ENCODE measurements at regions not wholly inside any gene's neighbourhood (a gene's known extent, or its start where the extent isn't known, plus 50 kb on each side); places are given as distances from the start of the nearest gene placed in this dataset.
"Not testable (repeated sequence)": the region's sequence is repeated elsewhere in the genome, so short reads cannot be mapped to it uniquely, and the experiment has no call there.

GRCh38 chr18:11470941-11471340 lies 138.5 kb upstream of the SLC35G4 start:
- 10% methylated on average over 6 of the region's 7 CpGs for WGBS (ENCODE audit: insufficient coverage)
- Histone ChIP-seq H3K4me1 (ENCODE audit: control insufficient read depth in 1 of 2, extremely low read depth in 1 of 2, insufficient read depth in 2 of 2, low read length in 2 of 2) (no peaks in the 10 kb centered on the region), H3K9me3 (no peaks in the 10 kb centered on the region), H3K27ac (ENCODE audit: low read length) (no peak overlapping the region), H3K27me3 (replicated peaks in 1 of 2; ENCODE audit: control insufficient read depth in 2 of 2, extremely low read depth in 1 of 2, insufficient read depth in 2 of 2, low read length in 1 of 2) (no peaks in the 10 kb centered on the region), H3K36me3 (ENCODE audit: control insufficient read depth in 2 of 2, extremely low read depth in 1 of 2, insufficient read depth in 1 of 2, low read length in 1 of 2) (no peaks in the 10 kb centered on the region), H3K4me3 (ENCODE audit: control insufficient read depth in 1 of 2, extremely low read depth in 1 of 2, low read length in 1 of 2) (no peak overlapping the region)
- DNase-seq (no peak), ATAC-seq (replicated peaks in 1 of 4) (no peak)
- no peak overlapping the region for H3K4me3 Mint-ChIP-seq
- POLR2A ChIA-PET = no interaction called here
- H3K27ac Mint-ChIP-seq = no peak overlapping the region
- CTCF ChIA-PET = no interaction called here
- H3K9me3 Mint-ChIP-seq = peaks cover 0 to 5% (median 2%) of the 10 kb centered on the region in 3 donors
- H3K4me1 Mint-ChIP-seq = no peaks in the 10 kb centered on the region
- no peaks in the 10 kb centered on the region for H3K27me3 Mint-ChIP-seq
- H3K36me3 Mint-ChIP-seq = no peaks in the 10 kb centered on the region

GRCh38 chr18:11468617-11469016 lies 140.8 kb upstream of the SLC35G4 start:
- Histone ChIP-seq H3K27me3 (replicated peaks in 1 of 2; ENCODE audit: control insufficient read depth in 2 of 2, extremely low read depth in 1 of 2, insufficient read depth in 2 of 2, low read length in 1 of 2) (no peaks in the 10 kb centered on the region), H3K36me3 (ENCODE audit: control insufficient read depth in 2 of 2, extremely low read depth in 1 of 2, insufficient read depth in 1 of 2, low read length in 1 of 2) (no peaks in the 10 kb centered on the region), H3K27ac (ENCODE audit: low read length) (no peak overlapping the region), H3K4me3 (ENCODE audit: control insufficient read depth in 1 of 2, extremely low read depth in 1 of 2, low read length in 1 of 2) (no peak overlapping the region), H3K9me3 (no peaks in the 10 kb centered on the region), H3K4me1 (ENCODE audit: control insufficient read depth in 1 of 2, extremely low read depth in 1 of 2, insufficient read depth in 2 of 2, low read length in 2 of 2) (no peaks in the 10 kb centered on the region)
- H3K27me3 Mint-ChIP-seq = no peaks in the 10 kb centered on the region
- DNase-seq (no peak), ATAC-seq (replicated peaks in 1 of 4) (no peak)
- H3K9me3 Mint-ChIP-seq = peaks cover 0 to 2% (median 0%) of the 10 kb centered on the region in 3 donors
- no peaks in the 10 kb centered on the region for H3K36me3 Mint-ChIP-seq
- ChIA-PET CTCF (no interaction called here), POLR2A (no interaction called here)
- WGBS (ENCODE audit: insufficient coverage) = 44% methylated on average over 1 of the region's 2 CpGs
- no peak overlapping the region for H3K4me3 Mint-ChIP-seq
- H3K4me1 Mint-ChIP-seq = no peaks in the 10 kb centered on the region
- no peak overlapping the region for H3K27ac Mint-ChIP-seq

- Histone ChIP-seq H3K27me3 (replicated peaks in 1 of 2; ENCODE audit: control insufficient read depth in 2 of 2, extremely low read depth in 1 of 2, insufficient read depth in 2 of 2, low read length in 1 of 2) (no peaks in the 10 kb centered on the region), H3K4me1 (ENCODE audit: control insufficient read depth in 1 of 2, extremely low read depth in 1 of 2, insufficient read depth in 2 of 2, low read length in 2 of 2) (no peaks in the 10 kb centered on the region), H3K27ac (ENCODE audit: low read length) (no peak overlapping the region), H3K36me3 (ENCODE audit: control insufficient read depth in 2 of 2, extremely low read depth in 1 of 2, insufficient read depth in 1 of 2, low read length in 1 of 2) (no peaks in the 10 kb centered on the region), H3K9me3 (no peaks in the 10 kb centered on the region), H3K4me3 (ENCODE audit: control insufficient read depth in 1 of 2, extremely low read depth in 1 of 2, low read length in 1 of 2) (no peak overlapping the region)
- no peaks in the 10 kb centered on the region for H3K4me1 Mint-ChIP-seq
- no peak for DNase-seq
- H3K4me3 Mint-ChIP-seq = no peak overlapping the region
- ChIA-PET CTCF (no interaction called here), POLR2A (no interaction called here)
- H3K36me3 Mint-ChIP-seq = no peaks in the 10 kb centered on the region
- no peak overlapping the region for H3K27ac Mint-ChIP-seq
- 90% methylated on average over 2 of the region's 3 CpGs for WGBS (ENCODE audit: insufficient coverage)
- no peak for ATAC-seq (replicated peaks in 1 of 4)
- no peaks in the 10 kb centered on the region for H3K27me3 Mint-ChIP-seq
- H3K9me3 Mint-ChIP-seq = peaks cover 0 to 2% (median 0%) of the 10 kb centered on the region in 3 donors
Observed at GRCh38 chr18:11468120-11468519, 141.3 kb upstream of the SLC35G4 start.

- Histone ChIP-seq H3K27me3 (replicated peaks in 1 of 2; ENCODE audit: control insufficient read depth in 2 of 2, extremely low read depth in 1 of 2, insufficient read depth in 2 of 2, low read length in 1 of 2) (no peaks in the 10 kb centered on the region), H3K36me3 (ENCODE audit: control insufficient read depth in 2 of 2, extremely low read depth in 1 of 2, insufficient read depth in 1 of 2, low read length in 1 of 2) (no peaks in the 10 kb centered on the region), H3K4me3 (ENCODE audit: control insufficient read depth in 1 of 2, extremely low read depth in 1 of 2, low read length in 1 of 2) (no peak overlapping the region), H3K4me1 (ENCODE audit: control insufficient read depth in 1 of 2, extremely low read depth in 1 of 2, insufficient read depth in 2 of 2, low read length in 2 of 2) (no peaks in the 10 kb centered on the region), H3K27ac (ENCODE audit: low read length) (no peak overlapping the region), H3K9me3 (no peaks in the 10 kb centered on the region)
- H3K9me3 Mint-ChIP-seq = peaks cover 0 to 2% (median 0%) of the 10 kb centered on the region in 3 donors
- no CpG with 5 or more reads among the region's 2 CpGs for WGBS (ENCODE audit: insufficient coverage)
- CTCF ChIA-PET = no interaction called here
- POLR2A ChIA-PET = no interaction called here
- no peaks in the 10 kb centered on the region for H3K27me3 Mint-ChIP-seq
- H3K27ac Mint-ChIP-seq = no peak overlapping the region
- ATAC-seq (replicated peaks in 1 of 4) = no peak
- no peaks in the 10 kb centered on the region for H3K36me3 Mint-ChIP-seq
- H3K4me1 Mint-ChIP-seq = no peaks in the 10 kb centered on the region
- H3K4me3 Mint-ChIP-seq = no peak overlapping the region
- DNase-seq = no peak
Observed at GRCh38 chr18:11467611-11468010, 141.8 kb upstream of the SLC35G4 start.

- Histone ChIP-seq H3K4me1 (ENCODE audit: control insufficient read depth in 1 of 2, extremely low read depth in 1 of 2, insufficient read depth in 2 of 2, low read length in 2 of 2) (no peaks in the 10 kb centered on the region), H3K4me3 (ENCODE audit: control insufficient read depth in 1 of 2, extremely low read depth in 1 of 2, low read length in 1 of 2) (no peak overlapping the region), H3K36me3 (ENCODE audit: control insufficient read depth in 2 of 2, extremely low read depth in 1 of 2, insufficient read depth in 1 of 2, low read length in 1 of 2) (no peaks in the 10 kb centered on the region), H3K27me3 (replicated peaks in 1 of 2; ENCODE audit: control insufficient read depth in 2 of 2, extremely low read depth in 1 of 2, insufficient read depth in 2 of 2, low read length in 1 of 2) (no peaks in the 10 kb centered on the region), H3K27ac (ENCODE audit: low read length) (no peak overlapping the region), H3K9me3 (no peaks in the 10 kb centered on the region)
- DNase-seq = no peak
- WGBS (ENCODE audit: insufficient coverage) = no CpG with 5 or more reads among the region's 2 CpGs
- no peaks in the 10 kb centered on the region for H3K36me3 Mint-ChIP-seq
- ChIA-PET POLR2A (no interaction called here), CTCF (no interaction called here)
- H3K4me3 Mint-ChIP-seq = no peak overlapping the region
- H3K4me1 Mint-ChIP-seq = no peaks in the 10 kb centered on the region
- H3K9me3 Mint-ChIP-seq = no peaks in the 10 kb centered on the region
- H3K27ac Mint-ChIP-seq = no peak overlapping the region
- H3K27me3 Mint-ChIP-seq = no peaks in the 10 kb centered on the region
- no peak for ATAC-seq (replicated peaks in 1 of 4)
Observed at GRCh38 chr18:11464129-11464528, 145.3 kb upstream of the SLC35G4 start.

- ChIA-PET CTCF (no interaction called here), POLR2A (no interaction called here)
- Histone ChIP-seq H3K27me3 (replicated peaks in 1 of 2; ENCODE audit: control insufficient read depth in 2 of 2, extremely low read depth in 1 of 2, insufficient read depth in 2 of 2, low read length in 1 of 2) (no peaks in the 10 kb centered on the region), H3K4me1 (ENCODE audit: control insufficient read depth in 1 of 2, extremely low read depth in 1 of 2, insufficient read depth in 2 of 2, low read length in 2 of 2) (no peaks in the 10 kb centered on the region), H3K4me3 (ENCODE audit: control insufficient read depth in 1 of 2, extremely low read depth in 1 of 2, low read length in 1 of 2) (no peak overlapping the region), H3K36me3 (ENCODE audit: control insufficient read depth in 2 of 2, extremely low read depth in 1 of 2, insufficient read depth in 1 of 2, low read length in 1 of 2) (no peaks in the 10 kb centered on the region), H3K27ac (ENCODE audit: low read length) (no peak overlapping the region), H3K9me3 (no peaks in the 10 kb centered on the region)
- Mint-ChIP-seq H3K9me3 (peaks cover 0 to 5% (median 0%) of the 10 kb centered on the region in 3 donors), H3K27me3 (no peaks in the 10 kb centered on the region), H3K4me3 (no peak overlapping the region), H3K27ac (no peak overlapping the region), H3K36me3 (no peaks in the 10 kb centered on the region), H3K4me1 (no peaks in the 10 kb centered on the region)
- ATAC-seq (replicated peaks in 1 of 4) (no peak), DNase-seq (no peak)
- no CpG with 5 or more reads among the region's 3 CpGs for WGBS (ENCODE audit: insufficient coverage)
Observed at GRCh38 chr18:11458447-11458846, 150.9 kb upstream of the SLC35G4 start.

GRCh38 chr18:11457853-11458252 lies 151.5 kb upstream of the SLC35G4 start:
- H3K27ac ChIP-seq (ENCODE audit: low read length); H3K9me3 ChIP-seq; H3K4me1 Mint-ChIP-seq; H3K36me3 Mint-ChIP-seq; H3K36me3 ChIP-seq (ENCODE audit: control insufficient read depth in 2 of 2, extremely low read depth in 1 of 2, insufficient read depth in 1 of 2, low read length in 1 of 2); H3K4me3 ChIP-seq (ENCODE audit: control insufficient read depth in 1 of 2, extremely low read depth in 1 of 2, low read length in 1 of 2); H3K9me3 Mint-ChIP-seq; ATAC-seq (replicated peaks in 1 of 4); DNase-seq; H3K4me1 ChIP-seq (ENCODE audit: control insufficient read depth in 1 of 2, extremely low read depth in 1 of 2, insufficient read depth in 2 of 2, low read length in 2 of 2); H3K27me3 ChIP-seq (replicated peaks in 1 of 2; ENCODE audit: control insufficient read depth in 2 of 2, extremely low read depth in 1 of 2, insufficient read depth in 2 of 2, low read length in 1 of 2); CTCF ChIA-PET; H3K27ac Mint-ChIP-seq; H3K4me3 Mint-ChIP-seq; H3K27me3 Mint-ChIP-seq; POLR2A ChIA-PET: not testable (repeated sequence)
- WGBS (ENCODE audit: insufficient coverage) = no CpG with 5 or more reads among the region's 3 CpGs

All from T-cell (primary cell).